ENCODE measurements at regions not wholly inside any gene's neighbourhood (a gene's known extent, or its start where the extent isn't known, plus 50 kb on each side); places are given as distances from the start of the nearest gene placed in this dataset.

GRCh38 chr13:84399320-84400085, 517.2 kb upstream of the SLITRK1 start:
- CTCF ChIA-PET = no interaction called here
- POLR2A ChIA-PET = no interaction called here
- Mint-ChIP-seq H3K27me3 (ENCODE audit: insufficient read depth, unreplicated experiment) (no peaks in the 10 kb centered on the region), H3K4me1 (ENCODE audit: low read depth, unreplicated experiment) (no peaks in the 10 kb centered on the region), H3K4me3 (ENCODE audit: unreplicated experiment) (no peak overlapping the region), H3K9me3 (ENCODE audit: unreplicated experiment) (peaks cover 11% of the 10 kb centered on the region), H3K27ac (ENCODE audit: unreplicated experiment) (no peak overlapping the region), H3K36me3 (ENCODE audit: insufficient read depth, unreplicated experiment) (no peaks in the 10 kb centered on the region)
- H3K4me1 ChIP-seq = no peaks in the 10 kb centered on the region
- no peak for DNase-seq
- intact Hi-C loops (cut with micrococcal nuclease; ENCODE audit: unreplicated experiment) = no loop called here
- no peaks in the 10 kb centered on the region for H3K36me3 ChIP-seq (ENCODE audit: control insufficient read depth, insufficient read depth, low read length)
- no peaks in the 10 kb centered on the region for H3K27me3 ChIP-seq (replicated peaks; ENCODE audit: control insufficient read depth, insufficient read depth, low read length)
- H3K9me3 ChIP-seq = 0 out of 2 replicates have a peak, but pooled peaks cover 7% of the 10 kb centered on the region
- no TSS peak for BruUV-seq (replicated peaks)
- no peak overlapping the region for H3K4me3 ChIP-seq (ENCODE audit: low read depth, low read length)
- TF ChIP-seq CTCF (IDR thresholded peaks at IDR 0.05; ENCODE audit: insufficient read depth in 1 of 2, low read depth in 1 of 2, low read length in 1 of 2, severe bottlenecking in 1 of 2, unreplicated experiment in 1 of 2) = no peak

GRCh38 chr13:84393981-84394625, 511.8 kb upstream of the SLITRK1 start:
- no peak for TF ChIP-seq CTCF (IDR thresholded peaks at IDR 0.05; ENCODE audit: insufficient read depth in 1 of 2, low read depth in 1 of 2, low read length in 1 of 2, severe bottlenecking in 1 of 2, unreplicated experiment in 1 of 2)
- no peaks in the 10 kb centered on the region for H3K4me1 Mint-ChIP-seq (ENCODE audit: low read depth, unreplicated experiment)
- no peak overlapping the region for H3K4me3 Mint-ChIP-seq (ENCODE audit: unreplicated experiment)
- H3K36me3 Mint-ChIP-seq (ENCODE audit: insufficient read depth, unreplicated experiment) = no peaks in the 10 kb centered on the region
- BruUV-seq (replicated peaks) = no TSS peak
- Histone ChIP-seq H3K4me3 (ENCODE audit: low read depth, low read length) (no peak overlapping the region), H3K27me3 (replicated peaks; ENCODE audit: control insufficient read depth, insufficient read depth, low read length) (no peaks in the 10 kb centered on the region), H3K36me3 (ENCODE audit: control insufficient read depth, insufficient read depth, low read length) (no peaks in the 10 kb centered on the region), H3K4me1 (no peaks in the 10 kb centered on the region), H3K9me3 (0 out of 2 replicates have a peak, but pooled peaks cover 4% of the 10 kb centered on the region)
- peaks cover 5% of the 10 kb centered on the region for H3K27me3 Mint-ChIP-seq (ENCODE audit: insufficient read depth, unreplicated experiment)
- ChIA-PET CTCF (no interaction called here), POLR2A (no interaction called here)
- intact Hi-C loops (cut with micrococcal nuclease; ENCODE audit: unreplicated experiment) = no loop called here
- H3K27ac Mint-ChIP-seq (ENCODE audit: unreplicated experiment) = no peak overlapping the region
- peaks cover 19% of the 10 kb centered on the region for H3K9me3 Mint-ChIP-seq (ENCODE audit: unreplicated experiment)
- no peak for DNase-seq

- no TSS peak for BruUV-seq (replicated peaks)
- Mint-ChIP-seq H3K4me3 (ENCODE audit: unreplicated experiment) (no peak overlapping the region), H3K27ac (ENCODE audit: unreplicated experiment) (no peak overlapping the region), H3K9me3 (ENCODE audit: unreplicated experiment) (no peaks in the 10 kb centered on the region), H3K4me1 (ENCODE audit: low read depth, unreplicated experiment) (no peaks in the 10 kb centered on the region), H3K27me3 (ENCODE audit: insufficient read depth, unreplicated experiment) (no peaks in the 10 kb centered on the region), H3K36me3 (ENCODE audit: insufficient read depth, unreplicated experiment) (no peaks in the 10 kb centered on the region)
- H3K4me3 ChIP-seq (ENCODE audit: low read depth, low read length) = no peak overlapping the region
- no peaks in the 10 kb centered on the region for H3K9me3 ChIP-seq
- no peaks in the 10 kb centered on the region for H3K36me3 ChIP-seq (ENCODE audit: control insufficient read depth, insufficient read depth, low read length)
- H3K4me1 ChIP-seq = no peaks in the 10 kb centered on the region
- DNase-seq = no peak
- intact Hi-C loops (cut with micrococcal nuclease; ENCODE audit: unreplicated experiment) = no loop called here
- H3K27me3 ChIP-seq (replicated peaks; ENCODE audit: control insufficient read depth, insufficient read depth, low read length) = no peaks in the 10 kb centered on the region
- POLR2A ChIA-PET = no interaction called here
- CTCF ChIA-PET = no interaction called here
- no peak for TF ChIP-seq CTCF (IDR thresholded peaks at IDR 0.05; ENCODE audit: insufficient read depth in 1 of 2, low read depth in 1 of 2, low read length in 1 of 2, severe bottlenecking in 1 of 2, unreplicated experiment in 1 of 2)
These were observed 498.6 kb upstream of the SLITRK1 start for GRCh38 chr13:84380866-84381265.

All from Caco-2 (cell line).